IPS-15b (cell line): ENCODE measurements at regions not wholly inside any gene's neighbourhood (a gene's known extent, or its start where the extent isn't known, plus 50 kb on each side); places are given as distances from the start of the nearest gene placed in this dataset.

Experiments
- H3K27me3 ChIP-seq: one replicate; pipeline ENCODE4 v1.6.1; 2013; ENCODE audit warnings: low read length; ENCODE audit not compliant: control insufficient read depth, insufficient read depth
- H3K36me3 ChIP-seq: one replicate; pipeline ENCODE4 v1.6.1; 2013; ENCODE audit warnings: low read length; ENCODE audit not compliant: control insufficient read depth, insufficient read depth
- H3K4me1 ChIP-seq: one replicate; pipeline ENCODE4 v1.6.1; 2013; ENCODE audit warnings: mild to moderate bottlenecking, low read length; ENCODE audit not compliant: control insufficient read depth, insufficient read depth
- H3K4me3 ChIP-seq: one replicate; pipeline ENCODE4 v1.5.1; 2013; ENCODE audit warnings: low read depth, low read length
- H3K9ac ChIP-seq: one replicate; pipeline ENCODE4 v1.6.1; 2013; ENCODE audit warnings: low read depth, mild to moderate bottlenecking, low read length
- H3K9me3 ChIP-seq: one replicate; pipeline ENCODE4 v1.6.1; 2013; ENCODE audit warnings: mild to moderate bottlenecking, low read length; ENCODE audit not compliant: control insufficient read depth, insufficient read depth

DNA sequence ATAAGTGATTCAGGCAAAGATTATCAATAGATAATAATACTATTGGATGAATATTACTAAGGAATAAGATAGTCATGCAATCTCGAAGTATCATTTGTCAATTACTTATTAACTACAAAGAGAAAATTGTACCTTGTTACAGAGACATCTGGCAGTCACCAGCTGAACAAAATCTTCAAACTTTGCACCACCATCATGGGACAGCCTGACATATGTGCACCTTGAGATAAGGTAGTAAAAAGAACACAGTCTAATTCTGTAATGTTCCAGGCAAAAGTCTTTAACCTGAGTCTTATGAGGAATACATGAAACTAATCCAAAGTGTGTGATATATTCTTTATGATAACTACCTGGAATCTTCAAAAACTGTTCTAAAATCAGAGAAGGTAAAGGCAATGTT lies 423.0 kb upstream of the ZNF608 start:
- H3K4me3 ChIP-seq: no peak overlapping the region
- no peaks in the 10 kb centered on the region for H3K36me3 ChIP-seq
- peaks cover 7% of the 10 kb centered on the region for H3K4me1 ChIP-seq
- no peak overlapping the region for H3K9ac ChIP-seq
- H3K27me3 ChIP-seq: no peaks in the 10 kb centered on the region
- no peaks in the 10 kb centered on the region for H3K9me3 ChIP-seq

DNA sequence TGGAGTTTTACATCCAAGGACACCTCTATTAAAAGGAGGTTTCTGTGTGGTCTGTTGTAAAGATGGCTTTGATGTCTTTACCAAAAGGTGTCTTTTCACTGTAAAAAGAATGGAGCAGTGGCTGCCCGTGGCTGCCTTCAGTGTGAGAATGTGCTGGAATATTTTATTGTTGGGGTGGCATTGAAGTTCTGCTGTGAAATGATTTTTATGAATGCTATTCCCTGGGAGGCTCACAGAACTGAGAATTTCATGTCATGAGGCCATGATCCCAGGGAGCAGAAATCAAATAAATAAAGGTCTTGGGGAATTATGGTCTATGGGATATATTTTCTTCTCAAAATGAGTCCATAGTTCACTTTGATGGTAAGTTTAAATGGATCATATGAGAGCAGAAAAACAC lies 425.2 kb upstream of the ZNF608 start:
- H3K9me3 ChIP-seq: no peaks in the 10 kb centered on the region
- H3K4me3 ChIP-seq: no peak overlapping the region
- no peaks in the 10 kb centered on the region for H3K27me3 ChIP-seq
- H3K4me1 ChIP-seq: peaks cover 7% of the 10 kb centered on the region
- no peaks in the 10 kb centered on the region for H3K36me3 ChIP-seq
- no peak overlapping the region for H3K9ac ChIP-seq

DNA sequence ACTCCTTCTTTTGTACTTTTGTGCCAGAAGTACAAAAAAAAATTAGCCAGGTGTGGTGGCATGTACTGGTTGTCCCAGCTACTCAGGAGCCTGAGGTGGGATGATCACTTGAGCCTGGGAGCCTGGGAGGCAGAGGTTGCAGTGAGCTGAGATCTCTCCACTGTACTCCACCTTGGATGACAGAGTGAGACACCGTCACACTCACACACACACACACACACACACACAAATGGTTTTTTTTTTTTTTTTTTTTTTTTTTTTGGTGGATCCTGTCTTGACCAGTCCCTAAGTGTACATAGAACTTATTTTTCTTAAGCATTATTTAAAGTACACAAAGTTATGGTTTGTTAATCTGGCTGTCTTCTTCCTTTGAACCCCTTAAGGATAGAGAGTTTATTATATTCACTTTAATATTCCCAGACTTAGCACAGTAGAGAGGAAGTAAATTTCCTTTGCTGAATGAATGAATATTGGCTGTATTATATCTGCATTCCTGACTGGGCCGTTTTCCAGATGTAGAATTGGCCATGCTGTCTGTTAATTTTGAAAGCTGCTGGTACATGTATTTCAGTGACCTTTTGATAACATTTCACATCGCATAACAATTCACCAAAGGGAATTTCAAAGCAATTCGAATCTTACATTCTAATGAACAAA lies 429.0 kb upstream of the ZNF608 start:
- Histone ChIP-seq H3K4me3 (no peak overlapping the region), H3K4me1 (peaks cover 7% of the 10 kb centered on the region), H3K27me3 (no peaks in the 10 kb centered on the region), H3K9me3 (no peaks in the 10 kb centered on the region), H3K9ac (no peak overlapping the region), H3K36me3 (no peaks in the 10 kb centered on the region)

DNA sequence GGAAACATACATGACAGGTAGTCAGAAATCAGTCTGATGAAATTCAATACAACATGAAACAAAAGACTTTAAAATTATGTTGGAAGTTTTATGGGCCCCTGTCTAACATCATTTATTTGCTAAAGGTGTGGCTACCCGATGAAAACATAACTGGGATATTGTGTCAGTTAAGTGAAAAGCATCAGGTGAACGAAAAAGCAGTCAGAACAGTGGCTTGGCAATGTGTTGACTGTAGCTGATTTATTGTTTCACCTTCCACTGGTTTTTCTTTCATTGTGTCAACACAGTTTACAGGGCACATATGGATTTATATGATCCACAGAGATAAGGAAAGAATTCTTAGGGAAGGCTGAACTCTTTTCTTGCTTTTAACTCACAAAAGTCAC lies 429.6 kb upstream of the ZNF608 start:
- no peaks in the 10 kb centered on the region for H3K36me3 ChIP-seq
- no peaks in the 10 kb centered on the region for H3K27me3 ChIP-seq
- peaks cover 7% of the 10 kb centered on the region for H3K4me1 ChIP-seq
- H3K9ac ChIP-seq: no peak overlapping the region
- H3K4me3 ChIP-seq: no peak overlapping the region
- H3K9me3 ChIP-seq: no peaks in the 10 kb centered on the region

DNA sequence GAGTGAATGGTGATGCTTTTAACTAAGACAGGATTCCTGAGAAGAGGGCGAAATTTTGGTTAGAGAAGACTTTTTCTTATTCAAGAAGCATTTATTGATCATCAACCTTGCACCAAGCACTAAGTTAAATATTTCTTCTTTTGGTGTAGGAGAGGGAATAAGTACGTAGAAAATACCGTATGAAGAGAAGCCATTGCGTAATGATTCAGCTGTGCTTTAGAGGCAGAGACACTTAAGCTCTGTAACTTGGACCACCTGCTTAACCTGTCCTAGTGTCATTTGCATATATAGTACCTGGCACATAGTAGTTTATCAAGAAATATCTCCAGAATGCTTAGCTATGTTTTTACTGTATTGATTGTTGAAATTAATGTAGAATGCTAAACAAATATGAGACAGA lies 430.9 kb upstream of the ZNF608 start:
- Histone ChIP-seq H3K9ac (no peak overlapping the region), H3K27me3 (no peaks in the 10 kb centered on the region), H3K36me3 (no peaks in the 10 kb centered on the region), H3K9me3 (no peaks in the 10 kb centered on the region), H3K4me1 (peaks cover 5% of the 10 kb centered on the region), H3K4me3 (no peak overlapping the region)

DNA sequence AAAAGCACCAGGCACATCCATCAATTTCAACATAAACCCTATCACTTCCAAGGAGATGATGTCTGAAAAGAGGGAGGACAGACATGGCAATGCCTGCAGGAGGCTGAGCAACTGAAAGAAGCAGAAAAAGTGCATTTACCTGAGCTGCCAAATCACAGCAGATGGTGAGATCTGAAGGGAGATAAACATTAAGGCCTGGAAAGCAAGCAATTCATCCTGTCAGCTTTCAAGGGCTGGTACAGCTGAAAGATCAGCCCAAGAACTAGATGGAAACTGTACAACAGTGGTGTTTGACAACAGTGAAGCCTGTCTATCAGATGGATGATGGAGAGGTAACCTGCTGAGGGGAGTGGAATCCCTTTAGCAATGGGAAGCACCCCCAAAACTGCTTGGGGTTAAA lies 433.2 kb upstream of the ZNF608 start:
- Histone ChIP-seq H3K9me3 (no peaks in the 10 kb centered on the region), H3K27me3 (no peaks in the 10 kb centered on the region), H3K36me3 (no peaks in the 10 kb centered on the region), H3K4me1 (no peaks in the 10 kb centered on the region), H3K4me3 (no peak overlapping the region), H3K9ac (no peak overlapping the region)

DNA sequence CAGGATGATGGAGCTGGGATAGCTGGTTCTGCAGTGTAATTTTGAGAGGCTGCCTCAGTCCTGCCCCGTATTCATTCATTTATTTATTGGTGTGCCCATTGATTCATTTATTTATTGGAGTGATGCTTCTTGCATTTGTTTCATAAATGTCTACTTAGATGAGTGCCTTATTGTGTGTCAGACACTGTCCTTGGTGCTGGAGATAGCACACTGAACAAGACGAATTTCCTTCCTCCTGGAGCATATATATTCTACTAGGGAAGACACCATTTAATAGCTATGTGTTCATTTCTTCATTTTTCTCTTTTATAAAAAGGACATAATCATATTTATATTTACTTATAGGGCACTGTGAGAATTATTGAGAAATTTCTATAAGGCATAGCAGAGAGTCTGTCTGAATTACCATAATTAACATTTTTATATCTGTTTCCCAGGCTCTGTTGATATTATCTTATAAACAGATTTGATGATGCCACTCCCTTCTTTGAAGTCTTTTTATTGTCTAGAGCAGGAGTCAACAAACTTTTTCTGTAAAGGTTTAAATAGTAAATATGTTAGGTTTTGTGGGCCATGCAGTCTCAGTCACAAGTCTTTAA lies 433.9 kb upstream of the ZNF608 start:
- Histone ChIP-seq H3K4me3 (no peak overlapping the region), H3K4me1 (no peaks in the 10 kb centered on the region), H3K9ac (no peak overlapping the region), H3K9me3 (no peaks in the 10 kb centered on the region), H3K27me3 (no peaks in the 10 kb centered on the region), H3K36me3 (no peaks in the 10 kb centered on the region)

DNA sequence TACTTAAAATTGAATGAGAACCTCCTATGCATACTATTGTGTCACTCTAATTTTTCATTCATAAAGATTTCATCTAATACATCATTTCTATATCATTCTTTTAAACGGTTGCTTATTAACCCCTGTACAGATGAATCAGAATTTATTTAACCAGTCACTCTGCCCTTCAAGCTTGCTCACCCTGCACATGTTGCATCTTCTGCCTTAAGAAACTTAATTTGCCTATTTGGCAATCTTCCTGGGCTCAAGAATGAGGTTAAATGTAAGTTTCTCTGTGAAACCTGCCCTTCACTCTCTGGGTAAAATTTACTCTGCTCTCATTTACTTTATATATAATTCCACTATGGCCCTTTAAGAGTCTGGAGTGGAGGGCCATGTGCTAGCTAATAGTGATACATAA lies 434.7 kb upstream of the ZNF608 start:
- Histone ChIP-seq H3K27me3 (no peaks in the 10 kb centered on the region), H3K36me3 (no peaks in the 10 kb centered on the region), H3K9me3 (no peaks in the 10 kb centered on the region), H3K4me1 (no peaks in the 10 kb centered on the region), H3K9ac (no peak overlapping the region), H3K4me3 (no peak overlapping the region)

DNA sequence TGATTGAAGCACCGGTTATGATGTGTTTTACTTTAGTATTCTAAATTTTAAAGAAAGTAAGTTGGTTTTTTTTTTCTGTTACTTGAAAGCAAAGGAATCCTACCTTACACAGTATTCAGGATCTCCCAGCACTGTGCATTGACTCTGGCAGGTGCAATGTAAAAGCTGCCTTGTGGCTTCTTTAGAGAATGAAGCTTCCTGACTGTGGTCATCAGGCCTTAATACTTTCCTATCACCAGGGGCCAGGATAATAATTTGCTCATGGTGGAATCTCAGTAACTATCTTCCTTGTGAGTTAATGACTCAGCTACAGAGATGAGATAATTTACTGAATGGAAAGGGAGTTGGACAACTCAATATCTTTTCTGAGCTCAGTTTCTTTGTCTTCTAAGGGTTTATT lies 435.5 kb upstream of the ZNF608 start:
- Histone ChIP-seq H3K9me3 (no peaks in the 10 kb centered on the region), H3K4me1 (no peaks in the 10 kb centered on the region), H3K36me3 (no peaks in the 10 kb centered on the region), H3K27me3 (no peaks in the 10 kb centered on the region), H3K4me3 (no peak overlapping the region), H3K9ac (no peak overlapping the region)

DNA sequence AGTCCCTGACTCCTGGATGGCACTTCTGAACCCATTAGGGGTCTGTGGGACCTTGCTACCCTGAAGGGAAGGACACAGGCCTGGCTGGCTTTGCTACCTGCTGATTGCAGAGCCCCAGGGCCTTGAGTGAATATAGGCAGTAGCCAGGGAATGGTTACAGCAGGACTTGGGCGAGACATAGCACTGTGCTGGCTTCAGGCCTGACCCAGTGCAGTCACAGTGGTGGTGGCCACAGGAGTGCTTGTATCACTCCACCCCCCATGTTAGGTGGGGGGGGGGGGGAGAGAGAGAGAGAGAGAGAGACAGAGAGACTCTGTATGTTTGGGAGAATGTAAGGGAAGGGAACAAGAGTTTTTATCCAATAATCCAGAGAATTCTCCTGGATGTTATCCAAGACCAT lies 439.3 kb upstream of the ZNF608 start:
- Histone ChIP-seq H3K4me1 (peaks cover 14% of the 10 kb centered on the region), H3K4me3 (no peak overlapping the region), H3K9ac (no peak overlapping the region), H3K36me3 (no peaks in the 10 kb centered on the region), H3K27me3 (no peaks in the 10 kb centered on the region), H3K9me3 (no peaks in the 10 kb centered on the region)

DNA sequence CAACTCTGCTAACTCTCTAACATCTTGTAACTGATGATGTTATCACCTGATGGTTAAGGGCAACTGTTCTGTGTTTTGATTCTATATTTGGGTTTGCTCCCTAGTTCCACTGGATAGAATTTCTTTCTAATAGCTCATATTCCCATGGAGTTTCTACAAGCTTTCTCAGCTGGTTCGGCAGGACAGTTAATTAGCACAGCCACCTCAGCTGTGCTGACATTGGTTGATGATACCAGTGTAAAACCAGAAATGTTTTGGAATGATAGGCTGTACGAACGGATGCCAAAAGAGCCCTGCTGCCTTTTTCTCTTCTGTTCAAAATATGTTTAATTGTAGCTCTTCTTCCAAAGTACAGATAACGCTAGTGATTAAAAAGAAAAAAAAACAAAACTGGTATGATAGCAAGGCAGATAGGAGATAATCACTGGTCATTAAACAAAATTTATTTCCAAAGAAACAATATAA lies 440.5 kb upstream of the ZNF608 start:
- Histone ChIP-seq H3K9me3 (no peaks in the 10 kb centered on the region), H3K27me3 (no peaks in the 10 kb centered on the region), H3K9ac (no peak overlapping the region), H3K4me3 (no peak overlapping the region), H3K36me3 (no peaks in the 10 kb centered on the region), H3K4me1 (peaks cover 18% of the 10 kb centered on the region)

DNA sequence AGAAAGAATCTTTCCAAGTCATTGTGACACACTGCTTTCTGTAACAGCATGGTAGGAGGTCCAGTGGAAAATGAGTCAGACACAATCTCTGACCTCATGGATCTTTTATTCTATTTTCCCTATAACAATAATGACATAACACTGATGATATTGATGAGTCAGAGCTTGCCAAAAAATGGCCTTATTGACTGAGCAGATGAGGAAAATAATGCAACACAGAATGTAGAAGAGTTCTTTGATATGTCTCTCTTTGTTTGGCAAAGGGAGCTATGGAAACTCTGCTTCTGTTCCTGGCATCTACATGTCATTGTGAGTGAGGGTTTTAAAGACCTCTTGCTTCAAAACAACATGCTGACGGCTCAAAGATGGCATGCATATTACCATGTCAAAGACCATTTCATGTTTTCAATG lies 443.1 kb upstream of the ZNF608 start:
- Histone ChIP-seq H3K36me3 (no peaks in the 10 kb centered on the region), H3K9ac (no peak overlapping the region), H3K9me3 (no peaks in the 10 kb centered on the region), H3K27me3 (no peaks in the 10 kb centered on the region), H3K4me1 (peaks cover 18% of the 10 kb centered on the region), H3K4me3 (no peak overlapping the region)
